OCI-LY1 (cell line): ENCODE measurements at regions not wholly inside any gene's neighbourhood (a gene's known extent, or its start where the extent isn't known, plus 50 kb on each side); places are given as distances from the start of the nearest gene placed in this dataset.

Source experiments
- H2AFZ ChIP-seq: fragments of 200-600 bp; sonication (generic), shearing (Covaris generic); 2 replicates; pipeline ENCODE4 v1.6.0; 2014; ENCODE audit warnings: antibody characterized with exemption, mild to moderate bottlenecking, low read length
- H3F3A ChIP-seq: fragments of 200-600 bp; sonication (generic), shearing (Covaris generic); 2 replicates; pipeline ENCODE4 v1.6.0; 2014; ENCODE audit warnings: mild to moderate bottlenecking, antibody characterized with exemption, low read length, moderate library complexity; ENCODE audit not compliant: insufficient read depth
- H3K27ac ChIP-seq: fragments of 200-600 bp; sonication (generic); 2 replicates; pipeline ENCODE4 v1.5.1; 2014; ENCODE audit warnings: low read length, mixed run types, mild to moderate bottlenecking, low read depth; ENCODE audit not compliant: poor library complexity, severe bottlenecking
- H3K27me3 ChIP-seq: fragments of 200-600 bp; sonication (generic); 2 replicates; pipeline ENCODE4 v1.6.0; 2014; ENCODE audit warnings: antibody characterized with exemption, mild to moderate bottlenecking, low read length, moderate library complexity; ENCODE audit not compliant: insufficient read depth
- H3K36me3 ChIP-seq: fragments of 200-600 bp; sonication (generic); 2 replicates; pipeline ENCODE4 v1.6.1; 2014; ENCODE audit warnings: mild to moderate bottlenecking, antibody characterized with exemption, low read length, moderate library complexity, mixed read lengths; ENCODE audit not compliant: insufficient read depth
- H3K4me1 ChIP-seq: fragments of 200-600 bp; sonication (generic); 2 replicates; pipeline ENCODE4 v1.5.1; 2014; ENCODE audit warnings: mild to moderate bottlenecking, low read length, moderate library complexity; ENCODE audit not compliant: insufficient read depth, severe bottlenecking
- H3K4me2 ChIP-seq: fragments of 200-600 bp; sonication (generic), shearing (Covaris generic); 2 replicates; pipeline ENCODE4 v1.6.1; 2014; ENCODE audit warnings: low read length
- H3K4me3 ChIP-seq: fragments of 200-600 bp; sonication (generic); 2 replicates; pipeline ENCODE4 v1.5.1; 2014; ENCODE audit warnings: low read length, low read depth, mild to moderate bottlenecking, mixed read lengths; ENCODE audit not compliant: poor library complexity, severe bottlenecking
- H3K79me2 ChIP-seq: fragments of 200-600 bp; shearing (Covaris generic); 2 replicates; pipeline ENCODE4 v1.6.1; 2016; ENCODE audit warnings: mixed run types, low read length, mixed read lengths; ENCODE audit not compliant: insufficient read depth
- H3K9ac ChIP-seq: fragments of 200-600 bp; sonication (generic), shearing (Covaris generic); 2 replicates; pipeline ENCODE4 v1.6.1; 2014; ENCODE audit warnings: mild to moderate bottlenecking, low read length, mixed read lengths
- H3K9me2 ChIP-seq: fragments of 200-600 bp; sonication (generic), shearing (Covaris generic); 2 replicates; pipeline ENCODE4 v1.6.1; 2014; ENCODE audit warnings: low read depth, mild to moderate bottlenecking, low read length, mixed read lengths
- H3K9me3 ChIP-seq: fragments of 200-600 bp; shearing (Covaris generic); 2 replicates; pipeline ENCODE4 v1.6.1; 2014; ENCODE audit warnings: low read length, mixed read lengths
- H4K20me1 ChIP-seq: fragments of 200-600 bp; sonication (generic), shearing (Covaris generic); 2 replicates; pipeline ENCODE4 v1.6.0; 2016; ENCODE audit warnings: mild to moderate bottlenecking, low read length; ENCODE audit not compliant: insufficient read depth
- EZH2 ChIP-seq: fragments of 200-600 bp; sonication (generic), shearing (Covaris generic); IDR thresholded peaks from 2 replicates; pipeline ENCODE4 v1.8.0; 2017; ENCODE audit warnings: borderline replicate concordance, mixed run types, mild to moderate bottlenecking, antibody characterized with exemption, low read length, moderate library complexity, mixed read lengths
- TF ChIP-seq, protein P1 (sequence below): fragments of 200-600 bp; sonication (generic), shearing (Covaris generic); IDR thresholded peaks from 2 replicates; pipeline ENCODE4 v1.5.1; 2017; ENCODE audit warnings: mild to moderate bottlenecking, antibody characterized with exemption, low read length, moderate library complexity, mixed read lengths

DNA sequence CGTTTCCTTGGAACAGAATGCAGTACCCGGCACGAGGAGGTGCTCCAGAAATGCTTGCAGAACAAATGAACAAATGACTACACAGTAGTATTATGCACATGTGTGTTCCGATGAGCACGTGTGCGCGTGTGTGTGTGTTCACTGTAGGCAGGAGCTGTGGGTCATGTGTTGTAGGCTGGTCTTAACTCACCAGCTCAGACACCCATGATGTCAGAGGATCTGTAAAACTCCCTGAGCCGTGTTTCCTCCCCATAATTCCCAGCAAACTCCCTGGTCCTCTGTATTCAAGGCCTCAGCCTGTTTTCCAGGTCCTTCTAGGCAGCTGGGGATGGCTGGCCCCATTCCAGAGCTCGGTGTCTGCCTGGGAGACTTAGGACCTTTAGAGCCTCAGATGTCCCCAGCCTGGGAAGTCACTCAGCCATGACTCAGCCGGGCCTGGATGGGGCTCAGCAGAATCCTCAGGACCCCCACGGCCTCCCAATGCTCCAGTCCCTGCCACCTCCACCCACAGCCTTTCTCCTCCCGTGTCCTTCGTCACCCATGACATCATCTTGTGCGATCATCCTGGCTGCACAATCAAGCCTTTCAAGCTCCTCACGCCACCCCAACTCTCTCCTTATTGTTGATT lies 475.0 kb upstream of the SULF2 start:
- TF ChIP-seq EZH2 = no peak
- TF ChIP-seq, protein P1, sequence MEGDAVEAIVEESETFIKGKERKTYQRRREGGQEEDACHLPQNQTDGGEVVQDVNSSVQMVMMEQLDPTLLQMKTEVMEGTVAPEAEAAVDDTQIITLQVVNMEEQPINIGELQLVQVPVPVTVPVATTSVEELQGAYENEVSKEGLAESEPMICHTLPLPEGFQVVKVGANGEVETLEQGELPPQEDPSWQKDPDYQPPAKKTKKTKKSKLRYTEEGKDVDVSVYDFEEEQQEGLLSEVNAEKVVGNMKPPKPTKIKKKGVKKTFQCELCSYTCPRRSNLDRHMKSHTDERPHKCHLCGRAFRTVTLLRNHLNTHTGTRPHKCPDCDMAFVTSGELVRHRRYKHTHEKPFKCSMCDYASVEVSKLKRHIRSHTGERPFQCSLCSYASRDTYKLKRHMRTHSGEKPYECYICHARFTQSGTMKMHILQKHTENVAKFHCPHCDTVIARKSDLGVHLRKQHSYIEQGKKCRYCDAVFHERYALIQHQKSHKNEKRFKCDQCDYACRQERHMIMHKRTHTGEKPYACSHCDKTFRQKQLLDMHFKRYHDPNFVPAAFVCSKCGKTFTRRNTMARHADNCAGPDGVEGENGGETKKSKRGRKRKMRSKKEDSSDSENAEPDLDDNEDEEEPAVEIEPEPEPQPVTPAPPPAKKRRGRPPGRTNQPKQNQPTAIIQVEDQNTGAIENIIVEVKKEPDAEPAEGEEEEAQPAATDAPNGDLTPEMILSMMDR = no peak
- Histone ChIP-seq H3K36me3 (no peaks in the 10 kb centered on the region), H4K20me1 (no peaks in the 10 kb centered on the region), H3K9ac (no peak overlapping the region), H3F3A (no peaks in the 10 kb centered on the region), H3K4me3 (no peak overlapping the region), H3K9me2 (no peaks in the 10 kb centered on the region), H3K9me3 (no peaks in the 10 kb centered on the region), H2AFZ (no peak overlapping the region), H3K4me2 (no peak overlapping the region), H3K27ac (no peak overlapping the region), H3K27me3 (no peaks in the 10 kb centered on the region), H3K79me2 (no peaks in the 10 kb centered on the region), H3K4me1 (no peaks in the 10 kb centered on the region)

DNA sequence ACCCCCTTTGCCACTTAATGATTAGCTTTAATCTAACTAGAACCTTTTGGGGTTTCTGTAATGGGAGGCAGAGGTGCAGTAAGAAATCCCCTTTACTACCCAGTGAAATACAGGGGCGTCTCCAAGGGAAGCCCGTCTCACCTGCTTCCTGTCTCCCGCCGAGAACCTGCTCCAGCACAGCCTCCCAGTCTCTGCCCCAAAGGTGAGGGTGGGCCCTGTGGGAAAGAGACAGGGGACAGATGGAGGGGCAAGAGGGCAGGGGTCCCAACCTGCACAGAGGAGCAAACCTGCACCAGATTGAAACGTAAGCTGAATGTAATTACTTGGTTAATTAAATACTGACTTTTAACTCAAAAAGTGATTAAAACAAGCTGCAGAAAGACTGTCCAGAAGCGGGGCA lies 474.2 kb upstream of the SULF2 start:
- H3K79me2 ChIP-seq = no peaks in the 10 kb centered on the region
- no peak for TF ChIP-seq EZH2
- TF ChIP-seq, protein P1 = no peak
- no peak overlapping the region for H3K4me2 ChIP-seq
- H3F3A ChIP-seq = no peaks in the 10 kb centered on the region
- H3K27me3 ChIP-seq = no peaks in the 10 kb centered on the region
- H3K27ac ChIP-seq = no peak overlapping the region
- H3K9me3 ChIP-seq = no peaks in the 10 kb centered on the region
- no peaks in the 10 kb centered on the region for H3K4me1 ChIP-seq
- H2AFZ ChIP-seq = no peak overlapping the region
- H3K4me3 ChIP-seq = no peak overlapping the region
- no peaks in the 10 kb centered on the region for H3K9me2 ChIP-seq
- no peak overlapping the region for H3K9ac ChIP-seq
- no peaks in the 10 kb centered on the region for H4K20me1 ChIP-seq
- no peaks in the 10 kb centered on the region for H3K36me3 ChIP-seq

DNA sequence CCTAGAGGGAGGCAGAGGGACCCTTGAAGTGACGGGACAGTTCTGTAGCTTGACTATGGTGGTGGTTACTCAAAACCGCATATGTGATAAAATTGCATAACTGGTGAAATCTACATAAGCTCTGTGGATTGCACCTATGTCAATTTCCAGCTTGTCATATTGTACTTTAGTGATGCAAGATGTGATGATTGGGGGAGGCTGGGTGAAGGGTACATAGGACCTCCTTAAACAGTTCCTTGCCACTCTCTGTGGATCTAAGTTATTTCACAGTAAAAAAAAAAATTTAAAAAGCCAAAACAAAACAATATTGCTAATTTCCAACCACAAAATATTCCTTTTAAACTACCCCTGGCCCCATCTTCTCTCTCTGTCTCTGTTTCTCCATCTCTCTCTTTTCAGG lies 472.6 kb upstream of the SULF2 start:
- no peaks in the 10 kb centered on the region for H3K36me3 ChIP-seq
- H3K4me2 ChIP-seq = no peak overlapping the region

More for the DNA sequence above, 472.6 kb upstream of the SULF2 start:
- Histone ChIP-seq H2AFZ (no peak overlapping the region), H3K27me3 (no peaks in the 10 kb centered on the region), H3K9me3 (no peaks in the 10 kb centered on the region), H3K27ac (no peak overlapping the region), H3K9ac (no peak overlapping the region), H3K79me2 (no peaks in the 10 kb centered on the region), H3K4me1 (no peaks in the 10 kb centered on the region), H3K4me3 (no peak overlapping the region), H3K9me2 (no peaks in the 10 kb centered on the region), H4K20me1 (no peaks in the 10 kb centered on the region), H3F3A (no peaks in the 10 kb centered on the region)
- TF ChIP-seq, protein P1 = no peak
- no peak for TF ChIP-seq EZH2
